HG03575 (cell line): ENCODE measurements at regions not wholly inside any gene's neighbourhood (a gene's known extent, or its start where the extent isn't known, plus 50 kb on each side); places are given as distances from the start of the nearest gene placed in this dataset.
"Not testable (repeated sequence)": the region's sequence is repeated elsewhere in the genome, so short reads cannot be mapped to it uniquely, and the experiment has no call there.

Experiments
- ATAC-seq: cut with Tn5 transposase; IDR thresholded peaks from one replicate; pipeline ENCODE4 v1.9.1; 2021; ENCODE audit not compliant: unreplicated experiment, insufficient number of reproducible peaks, low FRiP score; ENCODE audit errors: extremely low read depth

GRCh38 chr1:219415915-219416314 lies 197.0 kb downstream of the ZC3H11B start:
- ATAC-seq: no peak

DNA sequence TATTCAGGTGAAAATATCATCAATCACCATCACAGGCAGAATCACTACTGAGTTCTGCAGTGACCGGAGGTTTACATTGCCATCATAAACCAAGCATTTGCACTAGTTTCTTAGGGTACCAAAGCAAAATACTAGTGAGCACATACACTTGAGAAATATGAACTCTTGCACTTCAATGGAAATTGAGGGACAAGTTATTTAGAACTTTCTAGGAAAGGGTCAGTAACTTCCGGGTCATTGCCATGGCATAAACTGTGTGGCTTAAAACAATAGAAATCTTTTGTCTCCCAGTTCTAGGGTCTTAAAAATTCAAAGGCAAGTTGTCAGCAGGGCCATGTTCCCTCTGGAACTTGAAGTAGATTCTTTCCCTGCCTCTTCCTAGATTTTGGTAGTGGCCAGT lies 197.5 kb downstream of the ZC3H11B start:
- ATAC-seq: no peak

- ATAC-seq: no peak
Observed at GRCh38 chr1:219414250-219414649, 198.7 kb downstream of the ZC3H11B start.

DNA sequence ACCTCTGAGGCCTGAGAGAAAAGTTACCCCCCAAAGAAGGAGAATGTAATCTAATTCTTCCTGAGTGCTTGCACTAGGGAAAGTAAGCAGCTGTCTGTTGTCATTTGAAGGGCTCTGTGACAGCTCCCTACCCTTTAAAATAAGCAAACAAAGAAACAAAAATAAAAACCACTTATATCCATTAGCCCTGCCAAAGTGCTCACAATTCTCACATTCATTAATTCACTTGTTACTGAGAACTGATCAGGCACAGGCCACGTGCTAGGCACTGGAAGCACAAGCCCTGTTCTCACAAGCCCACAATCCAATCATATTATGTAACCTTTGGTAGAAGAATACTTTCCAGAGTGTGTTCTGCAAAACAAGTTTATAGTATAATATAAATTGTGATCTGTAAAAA lies 199.4 kb downstream of the ZC3H11B start:
- no peak for ATAC-seq

DNA sequence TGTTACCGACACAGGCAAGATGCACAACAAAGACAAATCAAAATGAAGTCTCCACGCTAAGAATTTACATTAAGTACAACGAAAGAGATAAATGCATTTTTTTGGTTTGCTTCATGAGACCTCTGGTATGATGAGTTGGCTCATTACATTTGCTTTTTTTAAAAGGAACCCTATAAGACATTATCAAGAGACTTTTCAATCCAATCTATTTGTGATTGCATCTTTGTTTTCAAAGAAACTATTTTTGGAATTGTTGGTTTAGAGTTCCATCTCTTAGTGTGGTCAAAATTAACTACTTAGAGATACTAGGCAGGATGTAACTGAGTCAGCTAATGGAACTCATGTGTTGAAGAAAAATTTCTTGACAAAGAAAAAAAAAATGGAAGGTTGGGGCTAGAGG lies 200.1 kb downstream of the ZC3H11B start:
- no peak for ATAC-seq

- ATAC-seq: not testable (repeated sequence)
Observed at GRCh38 chr1:219410721-219411120, 202.2 kb downstream of the ZC3H11B start.

DNA sequence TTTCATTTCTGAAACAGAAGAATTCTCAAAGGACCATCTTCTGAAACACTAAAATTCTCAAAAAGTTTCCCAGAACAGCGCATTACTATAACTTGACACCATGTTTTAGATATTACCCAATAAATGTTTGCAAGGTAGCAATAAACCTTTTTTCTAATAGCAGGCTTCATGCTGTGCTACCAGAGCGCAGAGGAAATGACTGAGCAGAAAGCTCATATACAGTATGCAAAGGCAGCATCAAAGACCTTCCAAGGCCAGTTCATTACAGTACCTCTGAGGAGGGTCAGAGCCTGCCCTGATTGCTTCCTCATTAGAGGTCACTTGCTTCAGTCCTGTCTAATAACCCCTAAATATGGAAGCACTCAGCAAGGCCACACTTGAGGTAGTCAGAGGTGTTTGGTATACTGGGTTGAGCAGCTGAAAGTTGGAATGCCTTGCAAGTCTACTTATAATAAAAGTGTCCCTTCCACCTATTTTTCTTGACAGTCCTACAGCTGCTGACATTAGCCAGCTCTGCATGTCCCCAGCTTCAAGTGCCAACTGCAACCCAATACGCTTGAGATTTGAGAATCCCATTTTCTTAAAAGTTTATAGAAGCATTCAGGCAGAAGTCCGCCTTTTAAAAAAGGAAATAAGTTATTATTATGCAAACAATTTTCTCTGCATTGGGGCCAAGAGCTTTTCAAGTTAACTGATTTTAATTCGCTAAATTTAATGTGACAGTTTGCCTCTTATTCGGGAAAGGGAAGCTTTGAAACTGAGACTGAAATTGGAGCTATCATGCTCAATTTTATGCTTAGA lies 207.2 kb downstream of the ZC3H11B start:
- no peak for ATAC-seq

DNA sequence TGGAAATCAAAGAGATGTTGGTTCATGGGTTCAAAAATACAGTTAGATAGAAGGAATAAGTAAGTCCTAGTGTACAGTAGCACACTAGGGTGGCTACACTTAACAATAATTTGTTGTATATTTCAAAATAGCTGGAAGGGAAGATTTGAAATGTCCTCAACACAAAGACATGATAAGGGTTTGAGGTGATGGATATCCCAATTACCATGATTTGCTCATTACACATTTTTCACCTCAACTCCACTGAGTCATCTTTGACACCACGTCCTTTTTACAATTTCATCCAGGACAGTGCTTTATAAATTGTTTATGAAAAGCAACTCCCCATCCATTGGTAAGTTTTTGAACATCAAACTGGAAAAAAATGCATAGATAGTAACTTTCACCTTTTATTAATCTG lies 208.3 kb downstream of the ZC3H11B start:
- no peak for ATAC-seq

DNA sequence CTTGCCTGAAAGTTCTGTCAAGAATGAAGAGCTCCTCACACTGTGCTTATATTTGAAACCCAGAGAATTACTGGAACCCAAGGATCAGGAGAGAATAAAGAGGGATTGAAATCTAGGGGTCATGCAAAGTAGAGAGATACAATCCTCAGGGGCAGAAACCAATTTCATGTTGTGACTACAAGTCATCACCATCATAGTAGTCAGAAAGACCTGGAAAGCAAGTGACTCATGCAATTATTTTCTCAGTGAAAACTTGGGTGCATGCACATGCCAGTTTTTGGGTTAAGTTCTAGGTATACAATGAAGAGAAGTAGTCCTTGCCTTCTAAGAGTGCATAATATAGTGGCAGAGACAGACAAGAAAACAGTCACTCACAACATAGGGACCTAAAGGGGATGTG lies 210.0 kb downstream of the ZC3H11B start:
- ATAC-seq: no peak

DNA sequence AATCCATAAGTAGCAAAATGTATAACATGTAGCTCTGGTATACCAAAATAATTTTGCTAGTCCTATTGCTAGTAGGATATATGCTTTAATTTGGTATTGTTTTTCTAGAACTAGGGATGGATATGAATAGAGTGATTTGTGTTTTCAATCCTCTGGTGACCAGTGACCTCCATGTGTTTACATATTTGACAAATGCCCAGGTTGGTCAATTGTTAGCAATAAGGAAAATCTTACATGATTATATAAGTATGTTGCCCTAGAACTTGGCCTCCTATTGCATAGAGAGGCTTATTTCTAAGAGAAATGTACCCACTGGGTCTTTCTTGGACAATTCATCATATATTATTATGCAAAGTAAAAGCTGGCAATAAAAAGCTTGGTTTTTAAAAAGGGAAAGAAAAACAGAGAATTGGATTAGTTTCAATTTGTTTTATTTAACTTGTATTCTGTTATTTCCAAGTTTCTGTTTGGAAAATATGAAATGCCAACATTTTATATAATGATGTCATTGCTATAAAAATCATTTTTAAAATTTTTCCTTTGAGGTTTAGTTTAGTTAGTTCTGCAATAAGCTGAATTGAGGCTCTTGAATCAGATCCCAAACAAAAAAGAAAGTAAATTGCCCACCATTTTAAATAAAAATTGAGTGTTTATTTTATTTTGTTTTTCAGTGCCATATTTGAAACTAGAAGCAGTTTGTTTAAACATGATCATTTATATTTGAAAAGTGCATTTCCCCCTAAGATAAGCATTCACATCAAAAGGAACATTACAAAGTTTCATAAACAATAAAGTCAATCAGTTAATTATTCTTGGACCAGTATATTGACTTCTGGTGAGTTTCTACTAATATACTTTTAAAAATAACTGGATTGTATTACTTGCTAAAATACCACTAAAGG lies 210.9 kb downstream of the ZC3H11B start:
- no peak for ATAC-seq

DNA sequence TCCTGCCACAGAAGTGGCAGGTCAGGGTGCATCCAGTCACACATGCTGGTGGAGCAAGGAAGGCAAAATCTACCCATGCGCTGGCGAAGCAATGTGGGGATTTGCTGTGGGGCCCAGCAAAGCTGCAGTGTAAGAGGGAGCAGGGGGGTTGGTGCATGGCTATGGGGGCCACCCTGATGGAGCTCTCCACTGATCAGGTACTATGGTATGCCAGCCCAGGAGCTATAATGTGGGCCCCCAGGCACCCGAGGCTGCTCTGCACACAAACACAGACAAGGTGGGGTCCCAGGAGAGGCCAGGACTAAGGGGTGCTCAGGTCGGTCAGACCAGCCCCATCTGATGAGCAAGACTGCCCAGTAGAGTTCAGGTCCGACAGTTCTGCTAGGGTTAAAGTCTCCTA lies 213.5 kb downstream of the ZC3H11B start:
- no peak for ATAC-seq

GRCh38 chr1:219398815-219399396 lies 214.0 kb downstream of the ZC3H11B start:
- no peak for ATAC-seq

GRCh38 chr1:219397511-219397910 lies 215.4 kb downstream of the ZC3H11B start:
- no peak for ATAC-seq

DNA sequence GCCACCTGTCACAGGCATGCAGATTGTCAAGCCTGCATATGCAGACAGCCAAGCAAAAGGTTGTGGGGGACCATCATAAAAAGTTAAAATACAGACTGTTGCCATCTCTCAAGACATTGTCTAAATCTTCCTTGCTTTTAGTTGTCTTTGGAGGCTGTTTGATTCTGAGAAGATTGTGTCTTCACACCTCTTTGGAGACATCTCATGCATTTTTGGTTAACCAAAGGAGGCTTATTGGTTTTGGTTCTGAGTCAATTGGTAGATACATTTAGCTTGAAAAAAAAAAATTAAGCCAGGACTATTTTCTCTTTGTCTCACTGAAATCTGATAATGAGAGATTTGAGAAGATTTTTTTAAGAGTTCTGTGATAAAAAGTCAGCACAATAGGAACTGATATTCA lies 217.6 kb downstream of the LYPLAL1 start:
- no peak for ATAC-seq

DNA sequence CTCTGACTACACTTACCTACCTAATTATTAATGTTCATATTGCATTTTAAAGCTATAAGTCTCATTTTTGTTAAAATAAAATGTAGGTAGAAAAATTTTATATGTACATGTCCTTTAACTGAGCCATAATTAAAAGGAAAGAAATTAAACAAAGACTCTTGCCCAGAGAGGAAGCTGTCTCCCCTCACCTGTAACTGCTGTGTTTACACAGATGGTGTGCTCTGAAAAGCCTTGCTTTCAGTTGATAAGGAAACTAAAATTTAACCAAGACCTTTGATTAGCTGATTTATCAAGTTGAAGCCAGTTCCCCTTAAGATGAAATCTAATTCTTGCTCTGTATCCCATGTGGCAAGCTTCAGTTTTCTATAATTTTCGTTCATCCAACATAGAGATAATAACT lies 213.5 kb downstream of the LYPLAL1 start:
- no peak for ATAC-seq

DNA sequence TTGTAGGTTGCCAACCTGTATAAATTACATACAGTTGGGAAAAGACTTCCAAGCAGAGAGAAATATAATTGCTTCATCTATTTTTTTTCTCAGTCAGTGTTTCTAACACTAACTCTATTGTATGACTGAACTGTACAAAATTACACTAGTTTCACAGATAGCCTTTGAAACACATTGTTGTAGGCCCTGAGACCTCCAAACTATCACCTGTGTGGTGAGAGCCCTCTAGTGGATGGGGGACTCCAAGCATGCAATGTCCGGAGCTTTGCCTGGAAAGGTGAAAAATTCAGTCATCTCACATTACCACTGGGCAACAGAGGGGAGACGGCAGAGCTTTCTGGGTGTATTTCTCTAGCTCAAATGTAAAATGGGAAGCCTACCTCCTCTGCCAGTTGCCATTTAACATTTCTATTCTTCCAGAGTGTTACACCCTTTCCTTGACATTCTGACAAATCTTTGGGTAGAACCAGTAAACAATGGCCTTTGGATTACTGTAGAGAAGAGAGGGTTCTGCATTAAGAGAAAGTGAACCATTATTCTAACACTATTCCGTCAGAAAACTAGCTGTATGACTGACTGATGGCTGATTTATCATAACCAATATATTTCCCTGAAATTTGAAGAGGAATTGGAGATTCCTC lies 212.2 kb downstream of the LYPLAL1 start:
- peak; percentile 68 for ATAC-seq

GRCh38 chr1:219383281-219383680 lies 209.6 kb downstream of the LYPLAL1 start:
- no peak for ATAC-seq

DNA sequence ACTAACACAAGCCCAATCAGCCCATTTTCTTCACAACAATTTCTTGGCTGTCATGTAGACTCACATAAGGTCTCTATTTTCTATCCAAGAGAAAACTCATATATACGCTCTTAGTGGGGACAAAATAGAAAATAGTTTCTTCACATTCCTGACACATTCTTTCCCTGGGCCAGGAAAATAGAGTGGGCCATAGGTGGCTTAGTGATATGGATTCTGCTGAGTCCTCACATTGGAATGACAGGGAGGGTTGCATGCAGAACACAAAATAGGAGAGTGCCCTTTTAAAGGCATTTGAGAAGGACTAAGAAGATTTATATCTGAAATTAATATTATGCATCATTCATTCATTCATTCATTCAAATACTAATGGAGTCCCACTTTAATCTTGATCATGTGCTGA lies 207.7 kb downstream of the LYPLAL1 start:
- ATAC-seq: no peak

- no peak for ATAC-seq
Observed at GRCh38 chr1:219380463-219380862, 206.8 kb downstream of the LYPLAL1 start.
